AG04449 (cell line): ENCODE measurements at regions not wholly inside any gene's neighbourhood (a gene's known extent, or its start where the extent isn't known, plus 50 kb on each side); places are given as distances from the start of the nearest gene placed in this dataset.
"Not testable (repeated sequence)": the region's sequence is repeated elsewhere in the genome, so short reads cannot be mapped to it uniquely, and the experiment has no call there.

Experiments used
- CTCF ChIA-PET: fragments of 350-600 bp; formaldehyde crosslinking; extraction: SDS; loops from one replicate; lab custom pipeline; 2021; ENCODE audit warnings: antibody characterized with exemption; lab: Yijun Ruan, JAX
- POLR2A ChIA-PET: fragments of 400-600, 350-600 bp; formaldehyde crosslinking; extraction: SDS; loops from one replicate; lab custom pipeline; 2020; ENCODE audit warnings: antibody characterized with exemption, inconsistent platforms; lab: Yijun Ruan, JAX
- DNase-seq: peaks from one replicate; pipeline ENCODE4 v3.0.0-alpha.2; 2010; ENCODE audit warnings: low read depth, low spot score
- H3K4me3 ChIP-seq: 2 replicates; pipeline ENCODE4 v1.5.1; 2011; ENCODE audit warnings: low read depth, mild to moderate bottlenecking, control low read depth, low read length
- TF ChIP-seq, protein P1 (sequence below): IDR thresholded peaks from one replicate; pipeline ENCODE4 v1.5.1; 2011; ENCODE audit warnings: mild to moderate bottlenecking, moderate library complexity, low read length, control low read depth, inconsistent platforms; ENCODE audit not compliant: insufficient read depth; ENCODE audit errors: missing control alignments

DNA sequence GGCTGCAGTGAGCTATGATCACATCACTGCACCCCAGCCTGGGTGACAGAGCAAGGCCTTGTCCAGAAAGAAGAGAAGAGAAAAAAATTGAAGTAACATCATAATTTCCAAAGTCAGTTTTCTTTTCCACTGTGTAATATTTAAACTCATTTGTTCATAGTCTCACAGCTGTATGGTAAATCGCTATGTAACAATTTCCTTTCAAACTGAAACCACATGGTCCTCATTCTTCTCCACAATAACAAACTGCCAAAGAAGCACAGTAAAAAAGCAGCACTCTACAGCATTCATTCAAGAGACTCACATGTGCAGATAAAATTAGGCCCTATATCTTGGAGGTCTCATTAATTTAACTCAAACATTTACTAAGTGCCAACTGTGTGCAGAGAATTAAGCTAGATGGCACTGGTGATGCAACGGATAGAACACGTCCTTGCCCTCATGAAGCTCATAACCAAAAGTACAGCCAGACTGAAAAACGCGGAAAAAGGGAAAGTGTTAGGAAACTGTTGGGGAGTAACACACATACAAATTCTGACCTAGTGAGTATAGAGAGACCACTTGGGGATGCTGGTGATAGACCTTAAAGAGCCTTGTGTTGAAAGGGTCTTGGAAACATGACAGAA lies 174.0 kb upstream of the KCTD7 start:
- no peak overlapping the region for H3K4me3 ChIP-seq
- ChIA-PET POLR2A (no interaction called here), CTCF (no interaction called here)
- TF ChIP-seq, protein P1, sequence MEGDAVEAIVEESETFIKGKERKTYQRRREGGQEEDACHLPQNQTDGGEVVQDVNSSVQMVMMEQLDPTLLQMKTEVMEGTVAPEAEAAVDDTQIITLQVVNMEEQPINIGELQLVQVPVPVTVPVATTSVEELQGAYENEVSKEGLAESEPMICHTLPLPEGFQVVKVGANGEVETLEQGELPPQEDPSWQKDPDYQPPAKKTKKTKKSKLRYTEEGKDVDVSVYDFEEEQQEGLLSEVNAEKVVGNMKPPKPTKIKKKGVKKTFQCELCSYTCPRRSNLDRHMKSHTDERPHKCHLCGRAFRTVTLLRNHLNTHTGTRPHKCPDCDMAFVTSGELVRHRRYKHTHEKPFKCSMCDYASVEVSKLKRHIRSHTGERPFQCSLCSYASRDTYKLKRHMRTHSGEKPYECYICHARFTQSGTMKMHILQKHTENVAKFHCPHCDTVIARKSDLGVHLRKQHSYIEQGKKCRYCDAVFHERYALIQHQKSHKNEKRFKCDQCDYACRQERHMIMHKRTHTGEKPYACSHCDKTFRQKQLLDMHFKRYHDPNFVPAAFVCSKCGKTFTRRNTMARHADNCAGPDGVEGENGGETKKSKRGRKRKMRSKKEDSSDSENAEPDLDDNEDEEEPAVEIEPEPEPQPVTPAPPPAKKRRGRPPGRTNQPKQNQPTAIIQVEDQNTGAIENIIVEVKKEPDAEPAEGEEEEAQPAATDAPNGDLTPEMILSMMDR, result no peak
- DNase-seq, result no peak

DNA sequence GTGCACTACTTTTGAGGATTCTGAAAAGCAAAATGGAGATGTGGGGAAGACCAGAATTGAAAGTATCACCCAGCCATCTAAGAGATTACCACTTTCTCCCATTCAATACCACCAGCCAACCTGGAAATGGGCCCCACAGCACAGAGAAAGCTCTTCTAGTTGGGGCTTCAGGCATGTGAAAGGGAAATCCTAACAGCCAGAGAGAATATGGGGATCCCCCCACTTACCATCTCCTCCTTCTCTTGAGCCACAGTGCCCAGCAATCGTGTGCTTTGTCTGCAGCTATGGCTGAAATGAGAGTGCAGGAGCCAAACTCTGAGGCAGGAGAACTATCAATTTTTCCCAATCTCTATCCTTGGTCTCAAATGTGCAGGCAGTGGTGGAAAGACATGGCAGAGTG lies 173.2 kb upstream of the KCTD7 start:
- CTCF ChIA-PET, H3K4me3 ChIP-seq, DNase-seq: not testable (repeated sequence)
- POLR2A ChIA-PET, result interaction anchor here (0.6 kb wide), 1 partner anchor 43 kb away, joined by 3 read pairs; no protein-coding TSS in a partner anchor

DNA sequence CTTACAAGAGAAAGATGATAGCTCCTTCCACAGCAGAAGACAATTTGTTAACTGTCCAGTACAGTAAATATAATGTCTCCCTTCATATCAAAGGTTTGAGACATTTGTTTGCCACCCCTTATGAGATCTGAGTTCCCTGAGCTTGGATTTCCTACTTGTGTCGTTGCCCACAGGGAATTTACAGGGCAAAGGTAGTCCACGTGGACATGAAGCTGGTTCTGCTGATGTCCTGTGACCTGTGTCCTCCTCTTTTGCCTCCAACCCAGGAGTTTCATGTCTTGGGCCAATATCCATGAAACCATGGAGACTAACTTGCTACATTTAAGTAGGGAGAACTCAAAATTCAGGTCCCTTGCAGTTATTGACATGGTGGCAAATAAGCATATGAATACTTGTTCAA lies 172.2 kb upstream of the KCTD7 start:
- H3K4me3 ChIP-seq, DNase-seq, CTCF ChIA-PET, POLR2A ChIA-PET: not testable (repeated sequence)

DNA sequence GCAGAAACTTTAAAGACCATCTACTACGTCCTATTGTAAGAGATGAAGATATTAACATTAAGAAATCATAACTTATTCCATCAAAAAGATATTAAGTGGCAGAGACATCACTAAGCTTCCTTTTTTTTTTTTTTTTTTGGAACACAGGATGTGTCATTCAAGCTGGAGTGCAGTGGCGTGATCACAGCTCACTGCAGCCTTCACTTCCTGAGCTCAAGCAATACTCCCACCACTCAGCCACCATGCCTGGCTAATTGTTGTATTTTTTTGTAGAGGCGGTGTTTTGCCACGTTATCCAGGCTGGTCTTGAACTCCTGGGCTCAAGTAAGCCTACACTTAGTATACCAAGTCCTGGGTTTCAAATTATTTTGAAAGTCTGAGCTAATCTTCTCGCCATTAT lies 169.7 kb upstream of the KCTD7 start:
- POLR2A ChIA-PET, result interaction anchor here (0.7 kb wide), 1 partner anchor 15 kb away, joined by 3 read pairs; no protein-coding TSS in a partner anchor
- not testable (repeated sequence) for DNase-seq, H3K4me3 ChIP-seq
- CTCF ChIA-PET, result interaction anchor here (1.5 kb wide), 1 partner anchor 21 kb away, joined by 3 read pairs; no protein-coding TSS in a partner anchor

DNA sequence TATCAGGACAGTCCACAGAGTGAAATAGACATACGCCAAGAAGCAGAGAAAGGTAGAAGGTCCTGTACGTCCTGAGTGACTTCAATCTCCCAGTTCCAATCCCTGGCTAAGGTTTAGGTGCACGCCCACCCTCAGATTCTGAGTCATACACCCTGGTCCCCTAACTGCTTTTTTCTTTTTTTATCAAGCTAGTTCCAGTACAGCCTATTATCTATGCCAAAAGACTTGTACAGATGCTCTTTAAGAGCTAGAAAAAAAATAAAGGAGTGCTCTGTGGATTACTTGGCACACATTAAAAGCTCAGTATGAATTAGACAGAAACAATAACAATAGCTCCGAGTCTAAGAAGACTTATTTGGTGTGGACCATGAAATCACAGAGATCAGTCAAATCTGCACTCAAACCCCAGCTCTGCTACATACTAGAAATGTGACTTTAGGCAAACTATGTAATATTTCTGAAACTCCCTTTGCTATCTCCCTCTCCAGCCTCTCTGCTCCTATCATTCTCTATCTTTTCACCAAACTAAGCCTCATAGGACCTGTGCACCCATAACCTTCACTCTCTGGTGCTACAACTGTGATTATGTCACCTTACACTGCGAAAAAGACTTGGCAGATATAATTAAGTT lies 168.8 kb upstream of the KCTD7 start:
- POLR2A ChIA-PET, H3K4me3 ChIP-seq, DNase-seq: not testable (repeated sequence)
- CTCF ChIA-PET, result interaction anchor here (1.5 kb wide), 1 partner anchor 20 kb away, joined by 3 read pairs; no protein-coding TSS in a partner anchor

DNA sequence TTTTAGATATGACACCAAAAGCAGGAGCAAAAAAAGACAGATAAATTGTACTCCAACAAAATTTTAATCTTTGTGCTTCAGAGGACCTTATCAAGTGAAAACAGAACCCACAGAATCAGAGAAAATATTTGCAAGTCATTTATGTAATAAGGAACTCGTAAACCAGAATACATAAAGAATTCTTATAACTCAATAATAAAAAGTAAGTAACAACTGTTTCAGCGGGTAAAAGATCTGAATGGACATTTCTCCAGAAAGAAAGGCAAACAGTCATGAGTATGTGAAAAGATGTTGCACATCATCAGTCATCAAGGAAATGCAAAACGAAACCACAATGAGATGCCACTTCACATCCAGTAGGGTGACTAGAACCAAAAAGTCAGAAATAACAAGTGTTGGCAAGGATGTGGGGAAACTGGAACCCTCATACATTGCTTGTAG lies 167.7 kb upstream of the KCTD7 start:
- ChIA-PET CTCF (no interaction called here), POLR2A (no interaction called here)
- H3K4me3 ChIP-seq, result no peak overlapping the region
- TF ChIP-seq, protein P1, result no peak
- no peak for DNase-seq

DNA sequence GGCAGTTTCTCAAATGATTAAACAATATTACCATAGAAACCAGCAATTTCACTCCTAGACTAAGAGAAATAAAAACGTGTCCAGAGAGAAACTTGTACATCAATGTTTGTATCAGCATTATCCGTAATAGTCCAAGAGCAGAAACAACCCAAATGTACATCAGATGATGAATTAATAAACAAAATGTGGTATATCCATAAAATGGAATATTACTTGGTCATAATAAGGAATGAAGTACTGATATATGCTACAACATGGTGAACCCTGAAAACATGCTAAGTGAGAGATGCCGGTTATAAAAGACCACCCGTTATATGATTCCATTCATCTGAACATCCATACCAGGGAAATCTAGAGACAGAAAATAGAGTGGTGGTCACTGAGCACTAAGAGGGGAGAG lies 167.3 kb upstream of the KCTD7 start:
- POLR2A ChIA-PET, DNase-seq, H3K4me3 ChIP-seq, CTCF ChIA-PET: not testable (repeated sequence)

DNA sequence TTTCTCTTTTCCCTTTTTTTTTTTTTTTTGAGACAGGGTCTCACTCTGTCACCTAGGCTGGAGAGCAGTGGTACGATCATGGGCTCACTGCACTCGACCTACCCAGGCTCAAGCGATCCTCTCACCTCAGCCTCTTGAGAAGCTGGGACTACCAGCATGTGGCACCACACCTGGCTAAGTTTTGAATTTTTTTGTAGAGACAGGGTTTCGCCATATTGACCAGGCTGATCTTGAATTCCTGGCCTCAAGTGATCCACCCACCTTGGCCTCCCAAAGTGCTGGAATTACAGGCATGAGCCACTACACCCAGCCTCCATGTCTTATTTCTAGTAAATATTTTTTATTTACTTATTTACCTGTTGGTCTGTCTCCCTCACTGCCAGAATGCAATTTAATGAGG lies 165.8 kb upstream of the KCTD7 start:
- CTCF ChIA-PET, DNase-seq, POLR2A ChIA-PET, H3K4me3 ChIP-seq: not testable (repeated sequence)

DNA sequence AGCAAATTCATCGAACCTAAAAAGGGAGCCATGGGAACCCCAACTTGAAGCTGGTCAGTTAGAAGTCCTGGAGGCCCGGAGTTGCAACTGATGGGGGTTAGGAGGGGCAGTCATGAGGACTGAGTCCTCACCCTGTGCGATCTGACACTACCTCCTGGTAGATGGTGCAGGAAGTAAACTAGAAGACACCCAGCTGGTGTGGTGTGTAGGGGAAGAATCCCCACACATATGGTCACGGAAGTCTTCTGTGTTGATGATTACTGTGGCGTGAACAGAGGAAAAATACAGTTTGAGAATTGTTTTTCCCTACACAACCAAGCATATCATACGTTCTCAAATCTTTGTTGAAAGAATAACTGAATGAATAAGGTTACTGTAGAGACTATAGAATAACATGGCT lies 164.6 kb upstream of the KCTD7 start:
- TF ChIP-seq, protein P1, result no peak
- CTCF ChIA-PET, result no interaction called here
- POLR2A ChIA-PET, result no interaction called here
- no peak for DNase-seq
- no peak overlapping the region for H3K4me3 ChIP-seq
